Erythroblast (primary cell): ENCODE measurements at regions not wholly inside any gene's neighbourhood (a gene's known extent, or its start where the extent isn't known, plus 50 kb on each side); places are given as distances from the start of the nearest gene placed in this dataset.

Source experiments
- GATA1 ChIP-seq: IDR thresholded peaks from 2 replicates; pipeline ENCODE4 v1.6.1; 2011; ENCODE audit warnings: low read depth, mild to moderate bottlenecking, control low read depth, low read length, moderate library complexity
- POLR2A ChIP-seq: IDR thresholded peaks from 2 replicates; pipeline ENCODE4 v1.6.1; 2011; ENCODE audit warnings: mild to moderate bottlenecking, low read length

GRCh38 chr12:61018571-61018970 lies 1241.6 kb upstream of the USP15 start:
- TF ChIP-seq POLR2A = no peak
- no peak for TF ChIP-seq GATA1
